CD4-positive, alpha-beta T cell treated with Interferon gamma for 1 hour (primary cell): ENCODE measurements at regions not wholly inside any gene's neighbourhood (a gene's known extent, or its start where the extent isn't known, plus 50 kb on each side); places are given as distances from the start of the nearest gene placed in this dataset.

Experiments used
- DNase-seq: peaks from one replicate; pipeline ENCODE4 v3.0.0-alpha.2; 2020

- DNase-seq: no peak
These were observed 173.1 kb downstream of the NECTIN3 start for GRCh38 chr3:111244760-111245159.

- DNase-seq: no peak
These were observed 175.5 kb downstream of the NECTIN3 start for GRCh38 chr3:111246967-111247760.

- DNase-seq: no peak
These were observed 176.8 kb downstream of the NECTIN3 start for GRCh38 chr3:111248406-111248805.

- DNase-seq: no peak
These were observed 177.8 kb downstream of the NECTIN3 start for GRCh38 chr3:111249421-111249820.

- no peak for DNase-seq
These were observed 181.2 kb downstream of the NECTIN3 start for GRCh38 chr3:111252779-111253178.

- no peak for DNase-seq
These were observed 182.1 kb downstream of the NECTIN3 start for GRCh38 chr3:111253733-111254132.

- DNase-seq: no peak
These were observed 189.3 kb downstream of the NECTIN3 start for GRCh38 chr3:111260878-111261277.

- DNase-seq: no peak
These were observed 198.2 kb downstream of the NECTIN3 start for GRCh38 chr3:111269777-111270176.

GRCh38 chr3:111277226-111277625, 205.6 kb downstream of the NECTIN3 start:
- DNase-seq: no peak

- DNase-seq: no peak
These were observed 207.3 kb downstream of the NECTIN3 start for GRCh38 chr3:111278959-111279358.

GRCh38 chr3:111282024-111282423, 210.4 kb downstream of the NECTIN3 start:
- no peak for DNase-seq

GRCh38 chr3:111283165-111283564, 211.5 kb downstream of the NECTIN3 start:
- no peak for DNase-seq

GRCh38 chr3:111284503-111285183, 213.0 kb downstream of the NECTIN3 start:
- DNase-seq: no peak

GRCh38 chr3:111285184-111285538, 213.5 kb downstream of the NECTIN3 start:
- DNase-seq: no peak

- DNase-seq: no peak
These were observed 214.1 kb downstream of the NECTIN3 start for GRCh38 chr3:111285694-111286093.

- no peak for DNase-seq
These were observed 215.1 kb downstream of the NECTIN3 start for GRCh38 chr3:111286746-111287145.

- DNase-seq: no peak
These were observed 220.5 kb downstream of the NECTIN3 start for GRCh38 chr3:111292117-111292516.

GRCh38 chr3:111299192-111299615, 227.6 kb downstream of the NECTIN3 start:
- DNase-seq: no peak

- no peak for DNase-seq
These were observed 229.7 kb downstream of the NECTIN3 start for GRCh38 chr3:111301238-111301798.

GRCh38 chr3:111302063-111302462, 230.4 kb downstream of the NECTIN3 start:
- no peak for DNase-seq

GRCh38 chr3:111303760-111304159, 232.1 kb downstream of the NECTIN3 start:
- DNase-seq: no peak

GRCh38 chr3:111307676-111308075, 234.3 kb upstream of the CD96 start:
- no peak for DNase-seq

GRCh38 chr3:111311126-111311525, 230.9 kb upstream of the CD96 start:
- no peak for DNase-seq

GRCh38 chr3:111311709-111312235, 230.2 kb upstream of the CD96 start:
- DNase-seq: no peak
